ENCODE measurements at regions not wholly inside any gene's neighbourhood (a gene's known extent, or its start where the extent isn't known, plus 50 kb on each side); places are given as distances from the start of the nearest gene placed in this dataset.

GRCh38 chr18:78911751-78912283 is 67.8 kb upstream of the SALL3 start:
- Histone ChIP-seq H3K27me3 (ENCODE audit: control insufficient read depth, low read length) (no peaks in the 10 kb centered on the region), H3K9me2 (replicated peaks; ENCODE audit: control insufficient read depth, low read length) (no peaks in the 10 kb centered on the region), H3K9me3 (ENCODE audit: control insufficient read depth, insufficient read depth, low read length) (no peaks in the 10 kb centered on the region), H3K4me1 (ENCODE audit: control insufficient read depth, low read length) (no peaks in the 10 kb centered on the region), H3K4me2 (ENCODE audit: low read length) (no peak overlapping the region), H3K27ac (ENCODE audit: low read depth, low read length) (no peak overlapping the region), H3K79me2 (ENCODE audit: control insufficient read depth, low read length) (no peaks in the 10 kb centered on the region), H3F3A (ENCODE audit: control insufficient read depth, insufficient read depth) (no peaks in the 10 kb centered on the region), H4K20me1 (ENCODE audit: control insufficient read depth, insufficient read depth, low read depth, low read length) (no peaks in the 10 kb centered on the region), H3K4me3 (ENCODE audit: low read length) (no peak overlapping the region), H3K36me3 (ENCODE audit: control insufficient read depth, low read length) (no peaks in the 10 kb centered on the region)
- TF ChIP-seq CTCF (IDR thresholded peaks at IDR 0.05; ENCODE audit: low read depth, low read length, poor library complexity, severe bottlenecking) = no peak
- TF ChIP-seq EZH2phosphoT487 (IDR thresholded peaks at IDR 0.05; ENCODE audit: borderline replicate concordance, low read length) = no peak

- H3K27me3 ChIP-seq (ENCODE audit: control insufficient read depth, low read length) = no peaks in the 10 kb centered on the region
- H3K4me1 ChIP-seq (ENCODE audit: control insufficient read depth, low read length) = no peaks in the 10 kb centered on the region
- no peaks in the 10 kb centered on the region for H3F3A ChIP-seq (ENCODE audit: control insufficient read depth, insufficient read depth)
- H3K9me3 ChIP-seq (ENCODE audit: control insufficient read depth, insufficient read depth, low read length) = no peaks in the 10 kb centered on the region
- TF ChIP-seq EZH2phosphoT487 (IDR thresholded peaks at IDR 0.05; ENCODE audit: borderline replicate concordance, low read length) (no peak), CTCF (IDR thresholded peaks at IDR 0.05; ENCODE audit: low read depth, low read length, poor library complexity, severe bottlenecking) (no peak)
- no peak overlapping the region for H3K4me2 ChIP-seq (ENCODE audit: low read length)
- H3K79me2 ChIP-seq (ENCODE audit: control insufficient read depth, low read length) = no peaks in the 10 kb centered on the region
- H3K36me3 ChIP-seq (ENCODE audit: control insufficient read depth, low read length) = no peaks in the 10 kb centered on the region
- H3K4me3 ChIP-seq (ENCODE audit: low read length) = no peak overlapping the region
- no peaks in the 10 kb centered on the region for H4K20me1 ChIP-seq (ENCODE audit: control insufficient read depth, insufficient read depth, low read depth, low read length)
- H3K9me2 ChIP-seq (replicated peaks; ENCODE audit: control insufficient read depth, low read length) = no peaks in the 10 kb centered on the region
- H3K27ac ChIP-seq (ENCODE audit: low read depth, low read length) = no peak overlapping the region
Observed at GRCh38 chr18:78912336-78912735, 67.3 kb upstream of the SALL3 start.

- H3K9me3 ChIP-seq (ENCODE audit: control insufficient read depth, insufficient read depth, low read length) = no peaks in the 10 kb centered on the region
- no peaks in the 10 kb centered on the region for H3K9me2 ChIP-seq (replicated peaks; ENCODE audit: control insufficient read depth, low read length)
- H3K27ac ChIP-seq (ENCODE audit: low read depth, low read length) = no peak overlapping the region
Observed at GRCh38 chr18:78912844-78913243, 66.8 kb upstream of the SALL3 start.

More at GRCh38 chr18:78912844-78913243, 66.8 kb upstream of the SALL3 start:
- no peak for TF ChIP-seq CTCF (IDR thresholded peaks at IDR 0.05; ENCODE audit: low read depth, low read length, poor library complexity, severe bottlenecking)
- no peak for TF ChIP-seq EZH2phosphoT487 (IDR thresholded peaks at IDR 0.05; ENCODE audit: borderline replicate concordance, low read length)
- Histone ChIP-seq H4K20me1 (ENCODE audit: control insufficient read depth, insufficient read depth, low read depth, low read length) (no peaks in the 10 kb centered on the region), H3K27me3 (ENCODE audit: control insufficient read depth, low read length) (no peaks in the 10 kb centered on the region), H3K4me2 (ENCODE audit: low read length) (no peak overlapping the region), H3K4me3 (ENCODE audit: low read length) (no peak overlapping the region), H3F3A (ENCODE audit: control insufficient read depth, insufficient read depth) (no peaks in the 10 kb centered on the region), H3K4me1 (ENCODE audit: control insufficient read depth, low read length) (no peaks in the 10 kb centered on the region), H3K36me3 (ENCODE audit: control insufficient read depth, low read length) (no peaks in the 10 kb centered on the region), H3K79me2 (ENCODE audit: control insufficient read depth, low read length) (no peaks in the 10 kb centered on the region)
